ENCODE measurements at regions not wholly inside any gene's neighbourhood (a gene's known extent, or its start where the extent isn't known, plus 50 kb on each side); places are given as distances from the start of the nearest gene placed in this dataset.

GRCh38 chr1:39133340-39133684 is 71.2 kb upstream of the MACF1 start (continued):
- TF ChIP-seq SALL2 (tag by site-specific recombination; IDR thresholded peaks at IDR 0.05; ENCODE audit: borderline replicate concordance) (no peak), KLF10 (tag by site-specific recombination; IDR thresholded peaks at IDR 0.05) (no peak), ZNF692 (tag by site-specific recombination; IDR thresholded peaks at IDR 0.05) (no peak), ZEB2 (tag by site-specific recombination; IDR thresholded peaks at IDR 0.05) (no peak), ZNF501 (tag by site-specific recombination; IDR thresholded peaks at IDR 0.05) (no peak), EGR2 (tag by site-specific recombination; IDR thresholded peaks at IDR 0.05; ENCODE audit: low read depth) (no peak), ZNF629 (tag by site-specific recombination; IDR thresholded peaks at IDR 0.05) (no peak), ZNF132 (tag by site-specific recombination; IDR thresholded peaks at IDR 0.05; ENCODE audit: borderline replicate concordance) (no peak), ZNF600 (tag by site-specific recombination; IDR thresholded peaks at IDR 0.05) (no peak), ZNF473 (tag by site-specific recombination; IDR thresholded peaks at IDR 0.05) (no peak), ZNF112 (tag by site-specific recombination; IDR thresholded peaks at IDR 0.05) (no peak), PRDM4 (tag by site-specific recombination; IDR thresholded peaks at IDR 0.05) (no peak), PRDM6 (tag by site-specific recombination; IDR thresholded peaks at IDR 0.05) (no peak)

GRCh38 chr1:39134768-39135333 is 69.6 kb upstream of the MACF1 start:
- H3K4me1 ChIP-seq (ENCODE audit: control insufficient read depth, insufficient read depth, low read length), result peaks cover 8% of the 10 kb centered on the region
- TF ChIP-seq ZNF146 (tag by site-specific recombination; IDR thresholded peaks at IDR 0.05) (peak; percentile 72), ZNF555 (tag by site-specific recombination; conservative IDR thresholded peaks at IDR 0.05) (no peak)
- H3K36me3 ChIP-seq (ENCODE audit: control insufficient read depth in 2 of 2, insufficient read depth in 1 of 2, low read length in 2 of 2), result no peaks in the 10 kb centered on the region
- POLR2A ChIA-PET, result no interaction called here
- CTCF ChIA-PET, result interaction anchor here (1.7 kb wide), 1 partner anchor 58 kb away, joined by 8 read pairs; no protein-coding TSS in a partner anchor
- H3K27ac ChIP-seq (ENCODE audit: extremely low read depth, low read depth, low read length), result no peak overlapping the region
- H3K4me3 ChIP-seq (ENCODE audit: low read depth, low read length), result no peak overlapping the region
- H3K9me3 ChIP-seq (ENCODE audit: control insufficient read depth, insufficient read depth, low read depth, low read length), result no peaks in the 10 kb centered on the region

GRCh38 chr1:39136638-39137037 is 67.9 kb upstream of the MACF1 start:
- Histone ChIP-seq H3K27ac (ENCODE audit: extremely low read depth, low read depth, low read length) (no peak overlapping the region), H3K4me1 (ENCODE audit: control insufficient read depth, insufficient read depth, low read length) (no peaks in the 10 kb centered on the region; the same call in none of the 2 replicates), H3K36me3 (ENCODE audit: control insufficient read depth in 2 of 2, insufficient read depth in 1 of 2, low read length in 2 of 2) (no peaks in the 10 kb centered on the region), H3K9me3 (ENCODE audit: control insufficient read depth, insufficient read depth, low read depth, low read length) (no peaks in the 10 kb centered on the region), H3K4me3 (ENCODE audit: low read depth, low read length) (no peak overlapping the region)
- CTCF ChIA-PET, result interaction anchor here (0.7 to 1.7 kb wide), 2 partner anchors 56 to 662 kb away, joined by 4 to 8 read pairs; no protein-coding TSS in a partner anchor
- POLR2A ChIA-PET, result no interaction called here
- TF ChIP-seq ZNF830 (tag by site-specific recombination; IDR thresholded peaks at IDR 0.05; ENCODE audit: low read depth), result no peak
- no peak for TF ChIP-seq ZNF148 (tag by site-specific recombination; IDR thresholded peaks at IDR 0.05; ENCODE audit: borderline replicate concordance)
- TF ChIP-seq PRDM6 (tag by site-specific recombination; IDR thresholded peaks at IDR 0.05), result no peak
- TF ChIP-seq WT1 (tag by site-specific recombination; IDR thresholded peaks at IDR 0.05), result no peak
- no peak for TF ChIP-seq ZNF280D (tag by site-specific recombination; IDR thresholded peaks at IDR 0.05)
- TF ChIP-seq ZNF335 (tag by site-specific recombination; conservative IDR thresholded peaks at IDR 0.05), result no peak
